D721Med (cell line): ENCODE measurements at regions not wholly inside any gene's neighbourhood (a gene's known extent, or its start where the extent isn't known, plus 50 kb on each side); places are given as distances from the start of the nearest gene placed in this dataset.
"Not testable (repeated sequence)": the region's sequence is repeated elsewhere in the genome, so short reads cannot be mapped to it uniquely, and the experiment has no call there.

Experiments used
- DNase-seq: peaks from one replicate; pipeline ENCODE4 v3.0.0; 2011; ENCODE audit warnings: low spot score; ENCODE audit not compliant: insufficient read length
- FAIRE-seq: peaks from 2 replicates; lab custom pipeline; 2011; peaks lifted over from hg19 to GRCh38; lab: Jason Lieb, UNC
- TF ChIP-seq, protein P1 (sequence below): IDR thresholded peaks from 2 replicates; pipeline ENCODE4 v1.5.1; 2012; ENCODE audit warnings: mild to moderate bottlenecking, control low read depth; ENCODE audit not compliant: insufficient read depth; ENCODE audit errors: missing control alignments

DNA sequence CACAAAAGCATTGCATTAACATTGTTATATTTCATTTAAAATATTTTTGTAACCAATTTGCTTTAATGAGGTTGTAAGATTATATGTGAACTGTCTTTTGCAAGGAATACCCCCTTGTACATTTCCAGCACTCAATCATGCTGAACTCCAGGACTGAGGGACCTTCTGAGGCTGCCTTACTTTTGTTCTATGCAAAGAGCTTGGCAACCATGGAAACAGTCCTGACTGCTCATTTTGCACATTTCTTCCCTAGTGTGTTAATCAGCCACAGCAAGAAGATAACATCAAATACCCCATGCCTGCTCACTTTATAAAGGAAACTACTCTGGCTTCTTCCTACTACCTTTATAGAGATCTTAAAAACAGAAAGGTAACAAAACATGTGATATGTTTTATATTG is 355.6 kb upstream of the IZUMO3 start:
- DNase-seq (no peak), FAIRE-seq (no peak)
- TF ChIP-seq, protein P1, sequence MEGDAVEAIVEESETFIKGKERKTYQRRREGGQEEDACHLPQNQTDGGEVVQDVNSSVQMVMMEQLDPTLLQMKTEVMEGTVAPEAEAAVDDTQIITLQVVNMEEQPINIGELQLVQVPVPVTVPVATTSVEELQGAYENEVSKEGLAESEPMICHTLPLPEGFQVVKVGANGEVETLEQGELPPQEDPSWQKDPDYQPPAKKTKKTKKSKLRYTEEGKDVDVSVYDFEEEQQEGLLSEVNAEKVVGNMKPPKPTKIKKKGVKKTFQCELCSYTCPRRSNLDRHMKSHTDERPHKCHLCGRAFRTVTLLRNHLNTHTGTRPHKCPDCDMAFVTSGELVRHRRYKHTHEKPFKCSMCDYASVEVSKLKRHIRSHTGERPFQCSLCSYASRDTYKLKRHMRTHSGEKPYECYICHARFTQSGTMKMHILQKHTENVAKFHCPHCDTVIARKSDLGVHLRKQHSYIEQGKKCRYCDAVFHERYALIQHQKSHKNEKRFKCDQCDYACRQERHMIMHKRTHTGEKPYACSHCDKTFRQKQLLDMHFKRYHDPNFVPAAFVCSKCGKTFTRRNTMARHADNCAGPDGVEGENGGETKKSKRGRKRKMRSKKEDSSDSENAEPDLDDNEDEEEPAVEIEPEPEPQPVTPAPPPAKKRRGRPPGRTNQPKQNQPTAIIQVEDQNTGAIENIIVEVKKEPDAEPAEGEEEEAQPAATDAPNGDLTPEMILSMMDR = no peak

DNA sequence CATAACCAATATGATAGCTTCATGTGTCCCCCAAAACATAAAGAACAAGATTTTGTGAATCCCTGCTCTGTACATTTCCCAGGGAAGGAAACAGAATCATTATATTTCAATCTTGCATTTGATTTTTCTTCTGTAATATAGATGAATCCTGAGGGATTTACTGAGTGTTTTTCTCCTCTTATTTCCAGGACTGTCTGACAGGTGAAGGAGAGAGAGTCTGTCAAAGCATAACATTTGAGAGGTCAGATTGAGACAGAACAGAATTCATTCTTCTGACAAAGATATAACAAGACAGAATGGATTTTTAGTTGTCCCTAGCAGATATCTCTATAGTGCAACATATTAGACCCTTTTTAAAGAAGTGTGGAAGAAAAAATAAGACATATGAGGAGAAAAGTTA is 354.5 kb upstream of the IZUMO3 start:
- DNase-seq (no peak), FAIRE-seq (no peak)
- TF ChIP-seq, protein P1 = no peak

DNA sequence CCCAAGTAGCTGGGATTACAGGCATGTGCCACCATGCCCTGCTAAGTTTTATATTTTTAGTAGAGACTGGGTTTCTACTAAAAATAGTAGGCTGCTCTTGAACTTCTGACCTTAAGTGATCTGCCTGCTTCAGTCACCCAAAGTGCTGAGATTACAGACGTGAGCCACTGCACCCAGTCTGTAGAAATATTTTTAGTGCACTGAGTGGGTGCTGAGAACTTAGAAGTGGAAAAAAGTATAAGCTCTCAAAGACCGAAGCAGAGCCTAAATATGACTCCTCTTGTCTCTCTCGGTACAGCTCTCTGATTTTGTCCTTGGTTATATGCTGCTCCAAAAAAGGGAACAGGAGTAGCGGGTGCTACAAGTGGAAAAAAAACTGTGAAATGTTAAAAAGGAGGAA is 353.8 kb upstream of the IZUMO3 start:
- TF ChIP-seq, protein P1 = no peak
- no peak for DNase-seq
- no peak for FAIRE-seq

DNA sequence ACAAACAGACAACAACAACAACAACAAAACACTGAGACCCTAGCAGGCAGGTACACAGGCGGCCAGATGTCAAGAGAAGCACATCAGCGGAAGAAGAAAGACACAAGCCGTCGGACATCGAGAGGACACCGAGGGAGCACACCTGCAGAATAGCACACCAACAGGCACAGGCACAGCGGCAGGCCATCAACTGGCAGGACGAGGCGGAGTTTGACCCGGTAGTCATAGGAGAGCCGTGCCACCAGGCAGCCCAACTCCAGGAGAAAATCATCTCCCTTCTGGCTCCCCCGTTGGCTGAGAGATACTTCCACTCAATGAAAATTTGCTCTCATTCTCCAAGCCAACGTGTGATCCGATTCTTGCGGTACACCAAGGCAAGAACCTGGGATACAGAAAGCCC is 352.1 kb upstream of the IZUMO3 start:
- DNase-seq (no peak), FAIRE-seq (no peak)
- TF ChIP-seq, protein P1 = no peak

DNA sequence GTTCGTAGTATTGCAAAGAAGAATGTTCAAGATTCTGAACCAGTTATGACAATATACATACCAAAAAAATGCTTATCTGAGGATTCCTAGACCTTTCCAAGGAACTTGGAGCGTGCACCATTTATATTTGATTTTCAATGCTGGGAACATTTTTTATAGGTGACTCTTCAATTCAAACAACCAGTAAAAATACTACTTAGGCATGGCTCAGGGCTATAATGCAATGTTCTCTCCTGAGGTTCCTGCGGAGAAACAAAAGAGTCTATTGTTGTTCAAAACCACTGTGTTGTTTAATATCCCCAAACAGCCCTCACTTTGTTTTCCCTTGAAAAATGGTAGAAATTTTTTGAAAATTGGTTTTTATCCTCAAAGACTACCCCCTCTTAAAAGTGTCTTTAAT is 335.7 kb upstream of the IZUMO3 start:
- no peak for DNase-seq
- FAIRE-seq = no peak
- TF ChIP-seq, protein P1 = no peak

DNA sequence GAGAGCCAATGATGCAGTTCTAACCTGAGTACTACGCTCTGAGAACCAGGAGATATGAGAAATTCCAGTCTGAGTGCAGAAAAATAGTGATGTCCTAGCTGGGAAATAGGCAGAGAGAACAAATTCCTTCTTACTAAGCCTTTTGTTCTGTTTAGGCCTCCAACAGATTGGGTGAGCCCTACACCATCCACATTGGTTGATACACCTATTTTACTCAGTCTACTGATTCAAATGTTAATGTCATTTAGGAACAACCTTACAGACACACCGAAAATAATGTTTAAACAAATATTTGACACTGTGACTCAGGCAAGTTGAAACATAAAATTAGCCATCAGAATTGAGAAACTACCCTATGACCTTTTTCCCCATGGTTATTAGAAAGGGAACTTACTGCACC is 333.9 kb upstream of the IZUMO3 start:
- DNase-seq = no peak
- no peak for FAIRE-seq
- TF ChIP-seq, protein P1 = no peak

DNA sequence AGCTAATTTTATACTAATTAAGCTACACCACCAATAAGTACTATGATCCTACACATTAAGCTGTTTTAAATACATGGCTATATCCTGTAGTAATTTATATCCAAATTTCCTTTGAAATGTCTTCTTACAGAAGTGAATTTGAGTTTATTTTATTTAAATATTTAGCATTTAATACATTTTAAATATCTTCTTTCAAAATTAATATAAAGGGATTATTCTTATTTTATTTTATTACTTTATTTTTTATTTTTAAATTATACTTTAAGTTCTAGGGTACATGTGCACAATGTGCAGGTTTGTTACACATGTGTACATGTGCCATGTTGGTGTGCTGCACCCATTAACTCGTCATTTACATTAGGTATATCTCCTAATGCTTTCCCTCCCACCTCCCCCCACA is 310.9 kb upstream of the IZUMO3 start:
- DNase-seq, FAIRE-seq: not testable (repeated sequence)
